Ishikawa (cell line): ENCODE measurements at regions not wholly inside any gene's neighbourhood (a gene's known extent, or its start where the extent isn't known, plus 50 kb on each side); places are given as distances from the start of the nearest gene placed in this dataset.

ENCODE experiments used
- CEBPB ChIP-seq: IDR thresholded peaks from 2 replicates; pipeline ENCODE4 v1.6.1; 2012
- CREB1 ChIP-seq: IDR thresholded peaks from 2 replicates; pipeline ENCODE4 v1.6.1; 2012; ENCODE audit warnings: low read depth
- EGR1 ChIP-seq: IDR thresholded peaks from 2 replicates; pipeline ENCODE4 v1.6.1; 2012
- EP300 ChIP-seq: IDR thresholded peaks from 2 replicates; pipeline ENCODE4 v1.6.1; 2012; ENCODE audit warnings: borderline replicate concordance
- FOXM1 ChIP-seq: IDR thresholded peaks from 2 replicates; pipeline ENCODE4 v1.6.1; 2012; ENCODE audit warnings: low read depth, borderline replicate concordance
- NFIC ChIP-seq: IDR thresholded peaks from 2 replicates; pipeline ENCODE4 v1.6.1; 2012
- RAD21 ChIP-seq: IDR thresholded peaks from 2 replicates; pipeline ENCODE4 v1.6.1; 2012; ENCODE audit warnings: low read depth
- TAF1 ChIP-seq: IDR thresholded peaks from 2 replicates; pipeline ENCODE4 v1.6.1; 2012; ENCODE audit warnings: low read depth, mild to moderate bottlenecking
- TCF12 ChIP-seq: IDR thresholded peaks from 2 replicates; pipeline ENCODE4 v1.6.1; 2012; ENCODE audit warnings: low read depth
- TEAD4 ChIP-seq: IDR thresholded peaks from 2 replicates; pipeline ENCODE4 v1.6.1; 2012
- YY1 ChIP-seq: IDR thresholded peaks from 2 replicates; pipeline ENCODE4 v1.6.1; 2012; ENCODE audit warnings: low read depth
- ZBTB7A ChIP-seq: IDR thresholded peaks from 2 replicates; pipeline ENCODE4 v1.6.1; 2012; ENCODE audit warnings: low read depth
- TF ChIP-seq, protein P1 (sequence below): IDR thresholded peaks from 2 replicates; pipeline ENCODE4 v1.6.1; 2012
- TF ChIP-seq, protein P2 (sequence below): IDR thresholded peaks from 2 replicates; pipeline ENCODE4 v1.6.1; 2012; ENCODE audit warnings: low read depth, mild to moderate bottlenecking
- TF ChIP-seq, protein P3 (sequence below): IDR thresholded peaks from 2 replicates; pipeline ENCODE4 v1.6.1; 2012

DNA sequence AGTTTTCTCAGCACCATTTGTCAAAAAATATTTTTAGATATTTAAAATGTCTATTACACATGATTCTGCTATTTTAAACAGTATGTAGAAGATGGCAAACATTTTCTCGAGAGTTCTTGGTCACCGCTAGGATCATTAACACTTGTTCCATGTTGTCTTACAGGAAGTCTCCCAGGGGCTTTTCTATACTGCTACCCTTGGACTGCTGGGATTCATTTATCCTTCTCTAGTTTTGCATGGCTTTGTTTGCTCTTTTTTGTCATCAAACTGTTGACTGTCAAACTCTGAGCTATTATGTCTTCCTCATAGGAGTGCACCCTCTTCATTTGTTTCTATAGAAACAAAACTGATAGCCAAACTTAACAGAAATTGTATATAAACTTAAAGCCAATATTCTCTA is 184.9 kb downstream of the CDCA7 start:
- no peak for TF ChIP-seq CEBPB
- no peak for TF ChIP-seq EGR1
- no peak for TF ChIP-seq NFIC
- no peak for TF ChIP-seq EP300
- no peak for TF ChIP-seq RAD21
- TF ChIP-seq YY1: no peak
- no peak for TF ChIP-seq TAF1
- TF ChIP-seq TCF12: no peak
- TF ChIP-seq TEAD4: no peak
- no peak for TF ChIP-seq ZBTB7A
- no peak for TF ChIP-seq FOXM1
- TF ChIP-seq, protein P1, sequence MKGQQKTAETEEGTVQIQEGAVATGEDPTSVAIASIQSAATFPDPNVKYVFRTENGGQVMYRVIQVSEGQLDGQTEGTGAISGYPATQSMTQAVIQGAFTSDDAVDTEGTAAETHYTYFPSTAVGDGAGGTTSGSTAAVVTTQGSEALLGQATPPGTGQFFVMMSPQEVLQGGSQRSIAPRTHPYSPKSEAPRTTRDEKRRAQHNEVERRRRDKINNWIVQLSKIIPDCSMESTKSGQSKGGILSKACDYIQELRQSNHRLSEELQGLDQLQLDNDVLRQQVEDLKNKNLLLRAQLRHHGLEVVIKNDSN: no peak
- TF ChIP-seq, protein P2, sequence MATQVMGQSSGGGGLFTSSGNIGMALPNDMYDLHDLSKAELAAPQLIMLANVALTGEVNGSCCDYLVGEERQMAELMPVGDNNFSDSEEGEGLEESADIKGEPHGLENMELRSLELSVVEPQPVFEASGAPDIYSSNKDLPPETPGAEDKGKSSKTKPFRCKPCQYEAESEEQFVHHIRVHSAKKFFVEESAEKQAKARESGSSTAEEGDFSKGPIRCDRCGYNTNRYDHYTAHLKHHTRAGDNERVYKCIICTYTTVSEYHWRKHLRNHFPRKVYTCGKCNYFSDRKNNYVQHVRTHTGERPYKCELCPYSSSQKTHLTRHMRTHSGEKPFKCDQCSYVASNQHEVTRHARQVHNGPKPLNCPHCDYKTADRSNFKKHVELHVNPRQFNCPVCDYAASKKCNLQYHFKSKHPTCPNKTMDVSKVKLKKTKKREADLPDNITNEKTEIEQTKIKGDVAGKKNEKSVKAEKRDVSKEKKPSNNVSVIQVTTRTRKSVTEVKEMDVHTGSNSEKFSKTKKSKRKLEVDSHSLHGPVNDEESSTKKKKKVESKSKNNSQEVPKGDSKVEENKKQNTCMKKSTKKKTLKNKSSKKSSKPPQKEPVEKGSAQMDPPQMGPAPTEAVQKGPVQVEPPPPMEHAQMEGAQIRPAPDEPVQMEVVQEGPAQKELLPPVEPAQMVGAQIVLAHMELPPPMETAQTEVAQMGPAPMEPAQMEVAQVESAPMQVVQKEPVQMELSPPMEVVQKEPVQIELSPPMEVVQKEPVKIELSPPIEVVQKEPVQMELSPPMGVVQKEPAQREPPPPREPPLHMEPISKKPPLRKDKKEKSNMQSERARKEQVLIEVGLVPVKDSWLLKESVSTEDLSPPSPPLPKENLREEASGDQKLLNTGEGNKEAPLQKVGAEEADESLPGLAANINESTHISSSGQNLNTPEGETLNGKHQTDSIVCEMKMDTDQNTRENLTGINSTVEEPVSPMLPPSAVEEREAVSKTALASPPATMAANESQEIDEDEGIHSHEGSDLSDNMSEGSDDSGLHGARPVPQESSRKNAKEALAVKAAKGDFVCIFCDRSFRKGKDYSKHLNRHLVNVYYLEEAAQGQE: no peak
- TF ChIP-seq, protein P3, sequence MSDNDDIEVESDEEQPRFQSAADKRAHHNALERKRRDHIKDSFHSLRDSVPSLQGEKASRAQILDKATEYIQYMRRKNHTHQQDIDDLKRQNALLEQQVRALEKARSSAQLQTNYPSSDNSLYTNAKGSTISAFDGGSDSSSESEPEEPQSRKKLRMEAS: no peak
- no peak for TF ChIP-seq CREB1

DNA sequence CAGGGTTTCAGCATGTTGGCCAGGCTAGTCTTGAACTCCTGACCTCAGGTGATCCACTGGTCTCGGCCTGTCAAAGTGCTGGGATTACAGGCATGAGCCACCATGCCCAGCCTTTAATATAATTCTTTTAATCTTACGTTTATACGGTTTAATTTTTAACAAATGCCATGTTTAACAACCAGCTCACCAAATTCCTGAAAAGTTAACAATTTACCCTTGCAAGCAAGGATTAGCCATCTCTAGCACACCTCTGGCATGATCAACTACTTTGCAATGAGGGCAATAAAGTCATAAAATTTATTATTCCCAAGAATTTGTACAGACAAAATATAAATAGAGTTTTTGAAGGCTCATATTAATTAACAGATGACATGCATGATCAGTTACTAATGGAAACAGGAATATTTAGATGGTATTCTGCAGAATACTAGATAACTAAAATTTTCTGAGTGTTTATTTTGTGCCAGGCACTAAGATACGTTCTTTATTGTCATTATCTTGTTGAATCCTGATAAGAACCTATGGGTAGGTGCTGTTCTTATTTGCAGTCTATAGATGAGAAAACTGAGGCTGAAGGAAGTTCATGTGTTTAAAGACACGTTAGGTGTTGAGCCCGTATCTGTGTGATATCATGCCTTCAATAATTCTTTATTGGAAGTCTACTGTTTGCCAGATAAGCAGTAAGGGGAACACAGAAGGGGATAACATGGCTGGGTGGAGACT is 190.1 kb downstream of the CDCA7 start:
- TF ChIP-seq EP300 (no peak), ZBTB7A (no peak), FOXM1 (no peak), RAD21 (no peak), TCF12 (no peak), YY1 (no peak), EGR1 (no peak), NFIC (no peak), TEAD4 (no peak)
- TF ChIP-seq, protein P1: no peak
- TF ChIP-seq, protein P3: no peak

DNA sequence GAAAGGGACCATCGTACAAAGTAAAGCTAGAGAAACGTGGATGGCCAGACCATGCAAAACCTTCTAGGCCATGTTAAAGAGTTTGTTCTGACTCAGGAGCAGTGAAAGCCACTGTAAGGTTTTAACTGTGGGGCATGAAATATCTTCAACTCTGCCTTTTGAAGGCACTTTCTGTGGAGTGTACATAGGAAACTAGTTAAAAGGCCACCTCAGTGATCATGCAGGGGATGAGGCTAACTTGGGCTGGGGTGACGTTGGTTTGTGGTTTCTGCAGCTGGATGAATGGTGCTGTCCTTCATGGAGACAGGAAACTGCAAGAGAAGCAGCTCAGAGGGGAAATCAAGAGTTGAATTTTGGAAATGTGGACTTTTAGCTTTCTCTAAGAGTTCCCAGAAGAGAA is 190.7 kb downstream of the CDCA7 start:
- TF ChIP-seq EGR1: no peak
- no peak for TF ChIP-seq EP300
- no peak for TF ChIP-seq CREB1

DNA sequence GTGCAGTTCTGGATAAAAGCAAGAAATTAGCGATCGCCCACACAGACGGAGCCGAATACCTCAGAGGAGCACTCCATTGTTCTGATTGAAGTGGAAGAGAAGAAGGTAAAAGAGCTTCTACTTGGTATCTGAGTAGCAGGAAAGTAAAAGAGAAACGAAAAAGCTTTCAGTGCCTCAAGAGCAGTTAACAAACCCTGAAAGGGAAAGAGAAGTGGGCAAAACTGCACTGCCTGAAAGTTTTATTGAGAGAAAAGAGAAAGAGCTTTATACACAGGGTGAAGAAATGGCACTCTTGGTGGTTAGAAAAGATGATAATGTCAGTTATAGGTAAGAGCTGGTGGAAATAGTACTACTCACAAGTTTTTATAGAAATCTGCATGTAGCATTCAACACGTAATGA is 192.8 kb downstream of the CDCA7 start:
- TF ChIP-seq TEAD4: no peak
- TF ChIP-seq, protein P1: no peak

DNA sequence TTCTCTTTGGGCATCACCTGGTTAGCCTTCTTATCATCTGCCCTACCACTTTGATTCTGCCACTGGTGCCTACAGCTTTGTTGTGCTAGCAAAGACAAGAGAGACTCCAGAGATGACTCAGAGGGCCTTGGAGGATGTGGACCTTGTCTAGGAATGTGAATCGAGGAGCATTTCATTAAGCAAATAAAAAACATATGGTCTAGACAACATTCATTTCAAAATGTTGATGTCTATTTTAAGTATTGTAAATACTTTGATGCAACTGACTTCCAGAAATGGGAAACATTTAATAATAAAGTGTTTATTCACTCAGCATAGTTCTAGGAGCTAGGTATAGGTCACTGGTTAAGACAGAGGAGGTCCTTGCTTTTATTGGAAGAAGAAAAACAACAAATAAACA is 195.5 kb downstream of the CDCA7 start:
- TF ChIP-seq EGR1: no peak
- no peak for TF ChIP-seq EP300
- no peak for TF ChIP-seq NFIC
- TF ChIP-seq CEBPB: no peak
- TF ChIP-seq YY1: no peak
- TF ChIP-seq ZBTB7A: no peak
- no peak for TF ChIP-seq TCF12
- TF ChIP-seq FOXM1: no peak
- TF ChIP-seq, protein P3: no peak
- TF ChIP-seq, protein P2: no peak
- TF ChIP-seq, protein P1: no peak
- no peak for TF ChIP-seq RAD21
- TF ChIP-seq TAF1: no peak
- no peak for TF ChIP-seq TEAD4
- TF ChIP-seq CREB1: no peak
